HG03457 (cell line): ENCODE measurements at regions not wholly inside any gene's neighbourhood (a gene's known extent, or its start where the extent isn't known, plus 50 kb on each side); places are given as distances from the start of the nearest gene placed in this dataset.

Experiments used
- ATAC-seq: cut with Tn5 transposase; IDR thresholded peaks from one replicate; pipeline ENCODE4 v1.9.1; 2021; ENCODE audit warnings: moderate number of reproducible peaks; ENCODE audit not compliant: unreplicated experiment

- ATAC-seq: no peak
These were observed 71.3 kb downstream of the RPE65 start for GRCh38 chr1:68378296-68379084.

GRCh38 chr1:68377098-68377497, 72.7 kb downstream of the RPE65 start:
- ATAC-seq: no peak

- ATAC-seq: no peak
These were observed 73.3 kb downstream of the RPE65 start for GRCh38 chr1:68376441-68376840.

- ATAC-seq: no peak
These were observed 73.8 kb downstream of the RPE65 start for GRCh38 chr1:68375919-68376318.

- no peak for ATAC-seq
These were observed 76.6 kb downstream of the RPE65 start for GRCh38 chr1:68373173-68373572.

- ATAC-seq: no peak
These were observed 77.3 kb downstream of the RPE65 start for GRCh38 chr1:68372487-68372886.

- no peak for ATAC-seq
These were observed 79.4 kb downstream of the RPE65 start for GRCh38 chr1:68370101-68370915.

GRCh38 chr1:68366572-68366971, 83.2 kb downstream of the RPE65 start:
- ATAC-seq: no peak

- no peak for ATAC-seq
These were observed 83.9 kb downstream of the RPE65 start for GRCh38 chr1:68365709-68366382.

GRCh38 chr1:68363339-68363738, 86.4 kb downstream of the RPE65 start:
- no peak for ATAC-seq

GRCh38 chr1:68361346-68361910, 88.3 kb downstream of the RPE65 start:
- ATAC-seq: no peak

GRCh38 chr1:68359045-68359444, 90.7 kb downstream of the RPE65 start:
- ATAC-seq: no peak

GRCh38 chr1:68358439-68358838, 91.3 kb downstream of the RPE65 start:
- no peak for ATAC-seq

GRCh38 chr1:68355614-68356013, 94.1 kb downstream of the RPE65 start:
- no peak for ATAC-seq

- no peak for ATAC-seq
These were observed 97.6 kb downstream of the RPE65 start for GRCh38 chr1:68352202-68352601.

GRCh38 chr1:68347415-68347814, 102.3 kb downstream of the RPE65 start:
- peak; percentile 89 for ATAC-seq

GRCh38 chr1:68346188-68346808, 103.5 kb downstream of the RPE65 start:
- no peak for ATAC-seq

GRCh38 chr1:68344208-68344607, 105.5 kb downstream of the RPE65 start:
- no peak for ATAC-seq

GRCh38 chr1:68340951-68341350, 108.6 kb upstream of the WLS start:
- ATAC-seq: no peak

GRCh38 chr1:68339505-68339904, 107.2 kb upstream of the WLS start:
- ATAC-seq: no peak

GRCh38 chr1:68338081-68338480, 105.8 kb upstream of the WLS start:
- ATAC-seq: no peak
